ENCODE measurements at regions not wholly inside any gene's neighbourhood (a gene's known extent, or its start where the extent isn't known, plus 50 kb on each side); places are given as distances from the start of the nearest gene placed in this dataset.

DNA sequence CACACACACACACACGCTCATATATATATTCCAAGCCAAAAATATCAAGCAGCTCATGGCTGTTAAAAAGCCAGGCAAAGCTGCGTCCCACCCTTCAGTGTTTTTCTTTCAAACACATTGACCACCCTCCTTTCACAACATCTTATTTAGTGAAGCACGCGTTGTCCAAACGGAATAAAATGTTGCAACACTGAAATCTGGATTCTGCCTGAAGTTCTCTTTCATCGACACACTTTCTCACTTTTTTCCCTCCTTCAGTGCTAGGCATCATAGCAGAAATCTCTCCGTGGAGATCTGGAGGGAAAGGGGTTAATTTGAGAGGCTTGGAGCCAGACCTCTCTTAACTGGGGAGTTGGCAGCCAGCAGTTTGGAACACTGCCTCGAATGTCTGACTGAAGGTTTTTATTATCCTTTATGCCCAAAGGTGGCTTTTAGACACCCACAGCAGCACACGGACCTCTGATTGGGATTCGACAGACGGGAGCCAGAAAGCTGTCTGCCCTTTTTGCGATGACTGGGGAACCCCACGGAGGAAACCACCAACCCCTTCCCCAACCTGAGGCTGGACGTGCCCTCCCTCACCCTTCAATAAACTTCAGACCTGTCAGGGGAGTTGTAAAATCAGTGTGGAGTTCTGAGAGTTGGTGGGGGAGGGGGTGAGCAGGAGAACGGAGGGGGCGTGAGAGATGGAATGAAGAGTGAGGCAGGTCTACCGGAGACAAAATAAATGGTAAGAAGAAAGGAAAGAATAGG, 833.6 kb upstream of the SOX9 start:
- intact Hi-C loops (cut with micrococcal nuclease), result no loop called here
- no peak overlapping the region for H3K9ac ChIP-seq (ENCODE audit: low read length)
- H3K4me2 ChIP-seq (ENCODE audit: low read length), result no peak overlapping the region
- no peaks in the 10 kb centered on the region; the same call in 1 of the 2 replicates for H3K9me2 ChIP-seq (replicated peaks; ENCODE audit: low read length)
- no peaks in the 10 kb centered on the region for H3K36me3 ChIP-seq (ENCODE audit: low read depth, low read length)
- no peaks in the 10 kb centered on the region for H3K27me3 ChIP-seq (ENCODE audit: low read length)
- no peak overlapping the region for H3K27ac ChIP-seq (ENCODE audit: low read length)
- TF ChIP-seq EZH2 (IDR thresholded peaks at IDR 0.05; ENCODE audit: low read length, unreplicated experiment) (no peak), EZH2phosphoT487 (IDR thresholded peaks at IDR 0.05; ENCODE audit: borderline replicate concordance, low read length) (no peak)
- TF ChIP-seq, protein P1, sequence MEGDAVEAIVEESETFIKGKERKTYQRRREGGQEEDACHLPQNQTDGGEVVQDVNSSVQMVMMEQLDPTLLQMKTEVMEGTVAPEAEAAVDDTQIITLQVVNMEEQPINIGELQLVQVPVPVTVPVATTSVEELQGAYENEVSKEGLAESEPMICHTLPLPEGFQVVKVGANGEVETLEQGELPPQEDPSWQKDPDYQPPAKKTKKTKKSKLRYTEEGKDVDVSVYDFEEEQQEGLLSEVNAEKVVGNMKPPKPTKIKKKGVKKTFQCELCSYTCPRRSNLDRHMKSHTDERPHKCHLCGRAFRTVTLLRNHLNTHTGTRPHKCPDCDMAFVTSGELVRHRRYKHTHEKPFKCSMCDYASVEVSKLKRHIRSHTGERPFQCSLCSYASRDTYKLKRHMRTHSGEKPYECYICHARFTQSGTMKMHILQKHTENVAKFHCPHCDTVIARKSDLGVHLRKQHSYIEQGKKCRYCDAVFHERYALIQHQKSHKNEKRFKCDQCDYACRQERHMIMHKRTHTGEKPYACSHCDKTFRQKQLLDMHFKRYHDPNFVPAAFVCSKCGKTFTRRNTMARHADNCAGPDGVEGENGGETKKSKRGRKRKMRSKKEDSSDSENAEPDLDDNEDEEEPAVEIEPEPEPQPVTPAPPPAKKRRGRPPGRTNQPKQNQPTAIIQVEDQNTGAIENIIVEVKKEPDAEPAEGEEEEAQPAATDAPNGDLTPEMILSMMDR (conservative IDR thresholded peaks at IDR 0.05; ENCODE audit: low read depth, low read length), result no peak
- H3K4me1 ChIP-seq (ENCODE audit: insufficient read depth, low read length), result no peaks in the 10 kb centered on the region
- no peaks in the 10 kb centered on the region for H3K9me3 ChIP-seq (ENCODE audit: low read length)
- H3F3A ChIP-seq (ENCODE audit: low read length, unreplicated experiment), result no peaks in the 10 kb centered on the region
- H3K79me2 ChIP-seq (ENCODE audit: low read length), result no peaks in the 10 kb centered on the region
- no TSS peak for BruUV-seq (replicated peaks)
- no peak for ATAC-seq
- POLR2A ChIA-PET (ENCODE audit: unreplicated experiment), result no interaction called here
- no peaks in the 10 kb centered on the region for H4K20me1 ChIP-seq (ENCODE audit: low read length)
- no peak overlapping the region for H2AFZ ChIP-seq (ENCODE audit: low read length)
- CTCF ChIA-PET, result no interaction called here
- H3K4me3 ChIP-seq (ENCODE audit: low read length), result no peak overlapping the region
- DNase-seq, result no peak

DNA sequence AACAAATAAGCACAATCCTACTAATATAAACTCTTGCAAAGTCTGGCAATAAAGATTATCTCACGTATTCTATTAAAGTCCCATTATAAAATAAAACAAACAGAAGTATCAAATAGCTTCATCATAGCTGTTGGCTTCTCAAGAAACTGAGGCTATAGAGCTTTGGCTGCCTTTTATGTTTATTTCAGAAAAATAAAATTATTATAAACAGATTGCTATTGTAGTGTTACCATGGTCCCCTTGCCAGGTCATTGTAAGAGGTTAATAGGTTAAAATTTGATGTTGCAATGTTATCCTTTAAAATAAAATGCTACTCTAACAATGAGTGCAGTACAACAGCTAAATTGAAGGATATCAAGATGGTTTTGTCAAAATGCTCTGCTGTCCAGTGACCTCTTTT, 828.8 kb upstream of the SOX9 start:
- Histone ChIP-seq H3K9ac (ENCODE audit: low read length) (no peak overlapping the region), H3K27me3 (ENCODE audit: low read length) (no peaks in the 10 kb centered on the region), H3K9me3 (ENCODE audit: low read length) (no peaks in the 10 kb centered on the region), H3K36me3 (ENCODE audit: low read depth, low read length) (no peaks in the 10 kb centered on the region), H3K79me2 (ENCODE audit: low read length) (no peaks in the 10 kb centered on the region), H3F3A (ENCODE audit: low read length, unreplicated experiment) (no peaks in the 10 kb centered on the region), H3K4me3 (ENCODE audit: low read length) (no peak overlapping the region), H4K20me1 (ENCODE audit: low read length) (no peaks in the 10 kb centered on the region), H3K9me2 (replicated peaks; ENCODE audit: low read length) (no peaks in the 10 kb centered on the region), H3K27ac (ENCODE audit: low read length) (no peak overlapping the region), H2AFZ (ENCODE audit: low read length) (no peak overlapping the region), H3K4me1 (ENCODE audit: insufficient read depth, low read length) (no peaks in the 10 kb centered on the region), H3K4me2 (ENCODE audit: low read length) (no peak overlapping the region)
- ATAC-seq (no peak), DNase-seq (no peak)
- no TSS peak for BruUV-seq (replicated peaks)
- intact Hi-C loops (cut with micrococcal nuclease), result no loop called here
- ChIA-PET CTCF (no interaction called here), POLR2A (ENCODE audit: unreplicated experiment) (interaction anchor here (0.5 kb wide), 1 partner anchor 821 kb away, joined by 3 read pairs; no protein-coding TSS in a partner anchor)
- no peak for TF ChIP-seq EZH2 (IDR thresholded peaks at IDR 0.05; ENCODE audit: low read length, unreplicated experiment)
- TF ChIP-seq EZH2phosphoT487 (IDR thresholded peaks at IDR 0.05; ENCODE audit: borderline replicate concordance, low read length), result no peak
- TF ChIP-seq, protein P1 (conservative IDR thresholded peaks at IDR 0.05; ENCODE audit: low read depth, low read length), result no peak

DNA sequence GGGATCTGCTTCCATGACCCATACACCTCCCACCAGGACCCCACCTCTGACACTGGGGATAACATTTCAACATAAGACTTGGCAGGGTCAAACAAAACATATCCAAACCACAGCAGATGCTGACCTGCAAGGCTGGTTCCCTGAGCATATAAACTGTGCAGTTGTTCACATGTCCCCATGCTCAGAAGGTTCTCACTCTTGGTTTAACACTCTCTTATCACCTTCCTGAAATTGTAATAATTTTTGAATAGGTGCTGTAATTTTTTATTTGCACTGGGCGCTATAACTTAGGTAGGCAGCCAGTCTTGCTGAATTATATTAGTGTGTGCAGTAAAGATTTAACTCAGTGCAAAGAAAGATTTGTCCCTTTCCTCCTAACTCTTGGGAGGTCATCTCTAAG, 824.8 kb upstream of the SOX9 start:
- no peaks in the 10 kb centered on the region for H3K36me3 ChIP-seq (ENCODE audit: low read depth, low read length)
- no peaks in the 10 kb centered on the region for H3K4me1 ChIP-seq (ENCODE audit: insufficient read depth, low read length)
- H3K79me2 ChIP-seq (ENCODE audit: low read length), result no peaks in the 10 kb centered on the region
- H3K4me2 ChIP-seq (ENCODE audit: low read length), result no peak overlapping the region
- POLR2A ChIA-PET (ENCODE audit: unreplicated experiment), result no interaction called here
- no peaks in the 10 kb centered on the region for H4K20me1 ChIP-seq (ENCODE audit: low read length)
- 0 out of 2 replicates have a peak, but pooled peaks cover 3% of the 10 kb centered on the region for H3K9me3 ChIP-seq (ENCODE audit: low read length)
- H3K9me2 ChIP-seq (replicated peaks; ENCODE audit: low read length), result no peaks in the 10 kb centered on the region
- TF ChIP-seq EZH2 (IDR thresholded peaks at IDR 0.05; ENCODE audit: low read length, unreplicated experiment), result no peak
- TF ChIP-seq, protein P1 (conservative IDR thresholded peaks at IDR 0.05; ENCODE audit: low read depth, low read length), result no peak
- no peak for TF ChIP-seq EZH2phosphoT487 (IDR thresholded peaks at IDR 0.05; ENCODE audit: borderline replicate concordance, low read length)
- H2AFZ ChIP-seq (ENCODE audit: low read length), result no peak overlapping the region
- intact Hi-C loops (cut with micrococcal nuclease), result no loop called here
- CTCF ChIA-PET, result no interaction called here
- no TSS peak for BruUV-seq (replicated peaks)
- H3K27ac ChIP-seq (ENCODE audit: low read length), result no peak overlapping the region
- no peaks in the 10 kb centered on the region for H3F3A ChIP-seq (ENCODE audit: low read length, unreplicated experiment)
- H3K4me3 ChIP-seq (ENCODE audit: low read length), result no peak overlapping the region
- no peak overlapping the region for H3K9ac ChIP-seq (ENCODE audit: low read length)
- H3K27me3 ChIP-seq (ENCODE audit: low read length), result no peaks in the 10 kb centered on the region
- DNase-seq (no peak), ATAC-seq (no peak)
